Kidney (tissue), 13 donors: ENCODE measurements at regions not wholly inside any gene's neighbourhood (a gene's known extent, or its start where the extent isn't known, plus 50 kb on each side); places are given as distances from the start of the nearest gene placed in this dataset.

Source experiments
- DNase-seq, 5 donors: peaks; one replicate each; pipeline ENCODE4 v3.0.0-alpha.2; 2013 to 2020
- FAIRE-seq: peaks from 2 replicates; lab custom pipeline; 2012; peaks lifted over from hg19 to GRCh38; lab: Jason Lieb, UNC
- H3K27ac ChIP-seq, 2 donors: one replicate each; pipeline ENCODE4 v1.7.0; 2013; ENCODE audit warnings: low read depth in 2 of 2, low read length in 2 of 2, inconsistent platforms in 1 of 2
- H3K27me3 ChIP-seq: one replicate; pipeline ENCODE4 v1.7.1; 2013; ENCODE audit warnings: low read length, inconsistent platforms; ENCODE audit not compliant: control insufficient read depth, insufficient read depth
- H3K36me3 ChIP-seq, 3 donors: one replicate each; pipeline versions ENCODE4 v1.7.0 to v1.7.1; 2013; ENCODE audit warnings: low read length in 3 of 3, control low read depth in 1 of 3, inconsistent platforms in 1 of 3; ENCODE audit not compliant: insufficient read depth in 3 of 3, control insufficient read depth in 2 of 3
- H3K4me1 ChIP-seq, 3 donors: one replicate each; pipeline versions ENCODE4 v1.7.0 to v1.7.1; 2013; ENCODE audit warnings: low read length in 3 of 3, inconsistent platforms in 1 of 3, low read depth in 1 of 3; ENCODE audit not compliant: control insufficient read depth in 2 of 3, insufficient read depth in 2 of 3
- H3K4me3 ChIP-seq, 3 donors: one replicate each; pipeline versions ENCODE4 v1.7.0 to v1.8.1; 2013; ENCODE audit warnings: low read length in 3 of 3, control low read depth in 1 of 3, inconsistent platforms in 1 of 3
- H3K9ac ChIP-seq, 3 donors: one replicate each; pipeline versions ENCODE4 v1.7.0 to v1.7.1; 2013; ENCODE audit warnings: low read length in 3 of 3, control low read depth in 1 of 3, inconsistent platforms in 1 of 3
- H3K9me3 ChIP-seq, 3 donors: one replicate each; pipeline versions ENCODE4 v1.7.0 to v1.7.1; 2013; ENCODE audit warnings: low read length in 3 of 3, control low read depth in 1 of 3, inconsistent platforms in 1 of 3; ENCODE audit not compliant: control insufficient read depth in 2 of 3, insufficient read depth in 1 of 3
- CTCF ChIP-seq: IDR thresholded peaks from 3 replicates; pipeline ENCODE4 v1.5.1; 2012; ENCODE audit warnings: mild to moderate bottlenecking, moderate library complexity, borderline replicate concordance; ENCODE audit not compliant: insufficient read depth; ENCODE audit errors: extremely low read depth
- intact Hi-C: fragments of 100-400 bp; cut with DNase I; formaldehyde crosslinking; loops from one replicate; pipeline ENCODE4 v1.11.1; 2022
- donor health status: control.
- donor health status: control.
- donor health status: control.
- donor health status: control.
- donor health status: control.
- donor health status: DM: yes; HTN: yes; CAD: no.
- donor health status: Normal renal cell carcinoma (clear cell type).

- no peak overlapping the region for H3K27ac ChIP-seq
- peaks cover 0 to 3% (median 0%) of the 10 kb centered on the region in 3 donors for H3K4me1 ChIP-seq
- peaks cover 0 to 13% (median 0%) of the 10 kb centered on the region in 3 donors for H3K9me3 ChIP-seq
- DNase-seq (no peak), FAIRE-seq (no peak)
- H3K9ac ChIP-seq, result no peak overlapping the region
- no peak overlapping the region for H3K4me3 ChIP-seq
- H3K36me3 ChIP-seq, result no peaks in the 10 kb centered on the region
- no peak for TF ChIP-seq CTCF
- no peaks in the 10 kb centered on the region for H3K27me3 ChIP-seq
- intact Hi-C loops, result no loop called here
These were observed 188.5 kb downstream of the COX7C start for GRCh38 chr5:86806206-86806605.

GRCh38 chr5:86807046-86808031 is 189.6 kb downstream of the COX7C start:
- Histone ChIP-seq H3K27ac (no peak overlapping the region), H3K9ac (no peak overlapping the region), H3K9me3 (peaks cover 0 to 13% (median 0%) of the 10 kb centered on the region in 3 donors), H3K27me3 (no peaks in the 10 kb centered on the region), H3K4me3 (no peak overlapping the region), H3K36me3 (no peaks in the 10 kb centered on the region), H3K4me1 (peaks cover 0 to 3% (median 0%) of the 10 kb centered on the region in 3 donors)
- DNase-seq (peak in 2 of 5 donors; percentile 50 to 71), FAIRE-seq (peak; percentile 17)
- no peak for TF ChIP-seq CTCF
- intact Hi-C loops, result no loop called here

- H3K36me3 ChIP-seq, result no peaks in the 10 kb centered on the region
- intact Hi-C loops, result no loop called here
- H3K9me3 ChIP-seq, result no peaks in the 10 kb centered on the region
- TF ChIP-seq CTCF, result no peak
- no peak for DNase-seq
- FAIRE-seq, result no peak
- H3K4me3 ChIP-seq, result no peak overlapping the region
- no peaks in the 10 kb centered on the region for H3K27me3 ChIP-seq
- H3K27ac ChIP-seq, result no peak overlapping the region
- H3K9ac ChIP-seq, result no peak overlapping the region
- H3K4me1 ChIP-seq, result no peaks in the 10 kb centered on the region
These were observed 196.6 kb downstream of the COX7C start for GRCh38 chr5:86814315-86814714.
